Omental fat pad (tissue), 3 donors: ENCODE measurements at regions not wholly inside any gene's neighbourhood (a gene's known extent, or its start where the extent isn't known, plus 50 kb on each side); places are given as distances from the start of the nearest gene placed in this dataset.

Source experiments
- ATAC-seq: fragments of 150-250 bp; one replicate; pipeline ENCODE4 v1.9.1; 2016; ENCODE audit warnings: mild to moderate bottlenecking, moderate library complexity; ENCODE audit not compliant: low FRiP score
- DNase-seq: peaks from one replicate; pipeline ENCODE4 v3.0.0-alpha.2; 2019; ENCODE audit warnings: low spot score
- TF ChIP-seq, protein P1 (sequence below), 3 donors: fragments of 450-650 bp; IDR thresholded peaks; one replicate each; pipeline ENCODE4 v1.5.1; 2016 to 2017; ENCODE audit warnings: antibody characterized with exemption in 3 of 3, mild to moderate bottlenecking in 3 of 3, moderate library complexity in 2 of 3

DNA sequence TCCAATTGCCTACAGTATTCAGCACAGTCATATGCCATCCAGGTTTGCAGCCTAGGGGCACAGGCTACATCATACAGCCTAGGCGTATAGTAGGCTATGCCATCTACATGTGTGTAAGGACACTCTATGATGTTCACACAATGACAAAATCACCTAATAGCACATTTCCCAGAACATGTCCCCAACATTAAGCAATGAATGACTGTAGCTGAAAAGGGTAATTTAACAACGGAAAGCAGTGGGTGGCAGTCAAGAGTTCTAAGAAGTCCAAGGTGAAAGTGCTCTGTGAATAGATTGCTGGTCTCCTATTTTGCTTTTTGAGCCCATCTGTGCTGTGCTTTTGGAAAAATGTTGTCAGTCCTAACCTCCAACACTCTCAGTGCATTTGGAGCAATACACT is 162.6 kb downstream of the KLF6 start:
- DNase-seq (no peak), ATAC-seq (no peak)
- TF ChIP-seq, protein P1, sequence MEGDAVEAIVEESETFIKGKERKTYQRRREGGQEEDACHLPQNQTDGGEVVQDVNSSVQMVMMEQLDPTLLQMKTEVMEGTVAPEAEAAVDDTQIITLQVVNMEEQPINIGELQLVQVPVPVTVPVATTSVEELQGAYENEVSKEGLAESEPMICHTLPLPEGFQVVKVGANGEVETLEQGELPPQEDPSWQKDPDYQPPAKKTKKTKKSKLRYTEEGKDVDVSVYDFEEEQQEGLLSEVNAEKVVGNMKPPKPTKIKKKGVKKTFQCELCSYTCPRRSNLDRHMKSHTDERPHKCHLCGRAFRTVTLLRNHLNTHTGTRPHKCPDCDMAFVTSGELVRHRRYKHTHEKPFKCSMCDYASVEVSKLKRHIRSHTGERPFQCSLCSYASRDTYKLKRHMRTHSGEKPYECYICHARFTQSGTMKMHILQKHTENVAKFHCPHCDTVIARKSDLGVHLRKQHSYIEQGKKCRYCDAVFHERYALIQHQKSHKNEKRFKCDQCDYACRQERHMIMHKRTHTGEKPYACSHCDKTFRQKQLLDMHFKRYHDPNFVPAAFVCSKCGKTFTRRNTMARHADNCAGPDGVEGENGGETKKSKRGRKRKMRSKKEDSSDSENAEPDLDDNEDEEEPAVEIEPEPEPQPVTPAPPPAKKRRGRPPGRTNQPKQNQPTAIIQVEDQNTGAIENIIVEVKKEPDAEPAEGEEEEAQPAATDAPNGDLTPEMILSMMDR (IDR thresholded peaks at IDR 0.05), result no peak

DNA sequence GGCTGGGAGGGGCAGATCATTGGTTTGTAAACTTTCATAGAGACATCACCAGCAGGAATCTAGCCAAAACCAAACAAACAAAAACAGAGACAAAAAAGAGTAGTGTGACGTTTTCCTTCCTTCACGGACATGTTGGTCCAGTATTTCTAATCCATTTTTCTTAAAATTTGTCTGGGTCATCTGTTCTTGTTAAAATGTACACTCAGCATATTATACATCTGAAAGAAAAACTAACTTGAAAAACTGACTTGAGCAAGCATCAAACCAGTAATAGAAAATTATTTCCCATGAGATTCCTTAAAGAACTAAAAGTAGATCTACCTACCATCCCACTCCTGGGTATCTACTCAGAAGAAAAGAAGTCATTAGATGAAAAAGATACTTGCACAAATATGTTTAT is 164.2 kb downstream of the KLF6 start:
- ATAC-seq (no peak), DNase-seq (no peak)
- TF ChIP-seq, protein P1 (IDR thresholded peaks at IDR 0.05), result no peak

DNA sequence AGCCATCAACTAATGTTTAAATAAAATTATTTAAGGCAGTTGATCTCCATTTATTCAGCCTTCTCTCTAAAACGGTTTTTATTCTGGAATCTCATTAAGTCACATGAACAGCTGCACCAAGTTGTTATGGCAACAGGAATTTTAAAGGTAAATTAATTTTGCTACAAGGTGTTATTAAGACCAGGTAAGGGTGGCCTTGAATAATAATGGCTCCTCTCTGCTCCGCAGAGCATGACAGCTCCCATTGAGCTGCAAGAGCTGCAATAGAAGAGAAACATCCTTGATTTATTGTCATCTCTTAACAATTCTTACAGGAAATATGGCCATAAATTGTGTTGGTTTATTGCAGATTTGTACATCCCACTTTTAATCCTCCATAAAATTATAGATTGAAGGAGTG is 165.8 kb downstream of the KLF6 start:
- TF ChIP-seq, protein P1 (IDR thresholded peaks at IDR 0.05), result no peak
- ATAC-seq (no peak), DNase-seq (no peak)

DNA sequence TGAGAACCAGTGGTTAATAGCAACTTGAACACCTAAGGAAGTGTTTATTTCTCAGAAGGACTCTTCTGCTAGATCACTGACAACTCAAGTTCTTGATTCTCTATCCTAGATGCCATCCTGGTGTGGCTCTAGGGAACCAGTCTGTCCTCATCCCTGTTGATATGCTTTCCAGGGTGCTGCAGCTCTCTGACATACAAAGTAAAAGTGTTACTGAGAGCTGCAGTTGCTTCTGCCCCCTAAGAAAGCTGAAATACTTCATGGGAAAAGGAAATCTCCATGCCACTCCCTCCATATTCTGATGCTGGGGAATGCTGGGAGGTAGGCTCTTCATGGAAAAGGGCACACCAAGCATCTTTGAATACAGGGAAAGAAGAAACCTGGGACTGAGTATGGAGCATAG is 168.1 kb downstream of the KLF6 start:
- TF ChIP-seq, protein P1 (IDR thresholded peaks at IDR 0.05), result no peak
- DNase-seq (no peak), ATAC-seq (no peak)

DNA sequence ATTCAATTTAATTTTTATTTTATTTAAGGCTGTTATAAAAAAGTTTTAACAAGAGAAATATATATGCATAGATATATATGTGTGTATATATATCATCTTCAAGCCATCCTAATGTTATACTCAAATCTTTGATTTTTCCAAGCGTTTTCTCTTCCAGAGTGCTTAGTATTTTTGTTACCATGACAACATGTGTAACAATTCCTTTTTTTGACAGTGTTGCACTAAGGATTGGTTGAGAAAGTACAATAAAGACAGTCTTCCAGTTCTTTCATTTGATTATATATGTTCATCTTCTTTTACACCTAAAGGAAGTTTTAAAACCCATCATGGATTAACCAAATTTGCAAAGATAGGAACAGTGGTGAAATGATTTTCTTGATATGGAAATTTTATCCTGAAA is 171.7 kb downstream of the KLF6 start:
- no peak for ATAC-seq
- no peak for DNase-seq
- TF ChIP-seq, protein P1 (IDR thresholded peaks at IDR 0.05), result no peak

DNA sequence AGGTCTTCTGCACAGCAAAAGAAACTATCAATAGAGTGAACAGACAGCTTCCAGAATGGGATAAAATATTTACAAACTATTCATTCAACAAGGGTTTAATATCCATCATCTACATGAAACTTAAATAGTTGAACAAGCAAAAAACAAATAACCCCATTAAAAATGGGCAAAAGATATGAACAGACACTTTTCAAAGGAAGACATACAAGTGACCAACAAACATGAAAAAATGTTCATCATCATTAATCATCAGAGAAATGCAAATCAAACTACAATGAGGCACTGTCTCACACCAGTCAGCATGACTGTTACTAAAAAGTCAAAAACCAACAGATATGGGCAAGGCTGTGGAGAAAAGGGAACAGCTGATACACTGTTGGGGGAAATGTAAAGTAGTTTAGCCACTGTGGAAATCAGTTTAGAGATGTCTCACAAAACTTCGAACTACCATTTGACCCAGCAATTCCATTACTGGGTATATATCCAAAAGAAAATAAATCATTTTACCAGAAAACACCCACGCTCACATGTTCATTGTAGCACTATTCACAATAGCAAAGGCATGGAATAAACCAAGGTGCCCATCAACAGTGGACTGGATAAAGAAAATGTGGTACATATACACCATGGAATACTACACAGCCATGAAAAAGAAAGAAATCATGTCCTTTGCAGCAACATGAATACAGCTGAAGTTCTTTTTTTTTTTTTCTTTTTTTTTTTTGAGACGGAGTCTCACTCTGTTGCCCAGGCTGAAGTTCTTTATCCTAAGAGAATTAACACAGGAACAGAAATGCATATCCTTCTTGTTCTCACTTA is 172.6 kb downstream of the KLF6 start:
- DNase-seq, result no peak
- no peak for ATAC-seq
- TF ChIP-seq, protein P1 (IDR thresholded peaks at IDR 0.05), result no peak

DNA sequence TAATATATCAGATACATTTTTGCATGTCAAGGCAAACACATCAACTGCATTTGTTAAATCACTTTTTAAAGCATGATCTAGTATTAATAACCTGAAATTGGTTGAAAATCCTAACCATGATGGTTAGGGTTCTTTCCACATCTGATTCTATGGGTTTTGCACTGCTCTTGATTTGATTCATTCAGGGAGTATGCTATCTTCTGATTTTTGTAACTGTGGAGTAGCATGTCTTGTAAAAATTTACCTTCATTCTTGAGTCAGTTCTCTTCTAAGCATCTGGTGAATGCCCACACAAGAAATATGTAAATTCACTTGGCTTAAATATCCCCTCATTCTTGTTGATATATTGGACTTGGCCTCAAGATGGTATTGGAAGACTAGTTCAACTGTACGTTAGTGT is 178.7 kb downstream of the KLF6 start:
- TF ChIP-seq, protein P1 (IDR thresholded peaks at IDR 0.05), result no peak
- ATAC-seq (no peak), DNase-seq (no peak)
